GM12875 (cell line): ENCODE measurements at regions not wholly inside any gene's neighbourhood (a gene's known extent, or its start where the extent isn't known, plus 50 kb on each side); places are given as distances from the start of the nearest gene placed in this dataset.
"Not testable (repeated sequence)": the region's sequence is repeated elsewhere in the genome, so short reads cannot be mapped to it uniquely, and the experiment has no call there.

Experiments used
- H3K4me3 ChIP-seq: one replicate; pipeline ENCODE4 v1.5.1; 2011; ENCODE audit warnings: low read depth, low read length, control low read depth
- CTCF ChIP-seq: IDR thresholded peaks from 2 replicates; pipeline ENCODE4 v1.5.1; 2011; ENCODE audit warnings: low read depth, mild to moderate bottlenecking, control low read depth, inconsistent platforms, low read length, moderate library complexity, borderline replicate concordance; ENCODE audit not compliant: insufficient read depth

DNA sequence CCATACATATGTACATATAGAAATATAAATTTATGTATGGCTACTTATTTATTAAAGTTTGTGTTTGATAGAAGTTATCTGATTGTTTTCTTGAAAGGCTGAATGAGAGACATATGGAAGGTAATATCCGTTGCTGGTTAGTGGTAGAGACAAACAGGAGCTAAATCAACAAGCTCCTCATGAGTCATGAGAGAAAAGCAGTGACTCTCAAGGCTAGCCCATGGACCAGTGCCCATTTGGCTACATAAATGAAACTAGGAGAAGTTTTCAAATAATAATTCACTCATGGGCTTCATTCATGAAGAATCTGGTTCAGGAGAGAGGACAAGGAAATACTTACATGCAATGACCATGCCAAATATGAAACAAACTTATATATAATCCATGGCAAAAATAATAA lies 504.5 kb upstream of the ITGA1 start:
- H3K4me3 ChIP-seq = no peak overlapping the region
- no peak for TF ChIP-seq CTCF

DNA sequence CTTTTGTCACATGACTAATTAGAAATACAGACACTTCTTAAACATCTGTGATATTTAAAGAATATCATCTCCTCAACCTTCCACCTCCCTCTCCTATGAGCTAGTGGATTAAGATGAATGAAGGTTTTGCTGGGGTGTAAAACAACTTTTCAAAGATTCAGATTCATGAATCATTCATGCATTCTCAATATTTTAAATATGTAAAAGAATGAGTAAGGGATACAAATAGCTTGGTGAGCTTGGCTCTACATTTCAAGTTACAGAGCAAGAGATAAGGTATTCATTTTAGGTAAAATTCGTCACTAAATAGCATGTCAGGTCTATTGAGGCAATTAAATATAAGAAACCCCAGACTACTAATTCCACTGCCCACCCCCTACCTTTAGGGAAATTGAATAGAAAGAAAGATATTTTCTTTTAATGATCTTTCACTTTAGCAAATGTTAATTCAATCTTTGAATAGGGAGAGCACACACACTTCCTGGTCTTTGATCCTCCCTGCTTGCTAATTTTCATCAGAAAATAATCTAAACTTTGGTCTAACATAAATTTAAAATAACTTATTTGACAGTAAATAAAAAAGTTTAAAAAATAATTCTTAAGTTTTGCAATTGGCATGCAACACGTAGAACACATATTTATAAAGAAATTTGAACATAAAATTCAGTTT lies 486.9 kb upstream of the ITGA1 start:
- TF ChIP-seq CTCF = no peak
- H3K4me3 ChIP-seq = no peak overlapping the region

DNA sequence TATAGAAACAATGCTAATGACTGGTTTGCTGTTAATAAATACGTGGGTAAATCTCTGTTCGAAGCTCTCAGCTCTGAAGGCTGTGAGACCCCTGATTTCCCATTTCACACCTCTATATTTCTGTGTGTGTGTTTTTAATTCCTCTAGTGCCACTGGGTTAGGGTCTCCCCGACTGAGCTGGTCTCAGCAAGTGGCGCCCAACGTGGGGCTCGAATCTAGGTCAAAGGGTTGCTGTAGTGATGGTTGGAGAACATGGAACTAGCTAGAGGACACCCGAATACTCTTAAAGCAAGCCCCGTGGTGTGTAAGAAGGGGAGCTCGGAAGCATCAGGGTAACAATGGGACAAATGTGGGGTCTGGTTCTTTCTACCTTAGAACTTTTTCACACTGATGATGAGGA lies 482.9 kb upstream of the ITGA1 start:
- H3K4me3 ChIP-seq = not testable (repeated sequence)

GRCh38 chr5:52328220-52328806 lies 459.4 kb upstream of the ITGA1 start:
- no peak overlapping the region for H3K4me3 ChIP-seq
- no peak for TF ChIP-seq CTCF

DNA sequence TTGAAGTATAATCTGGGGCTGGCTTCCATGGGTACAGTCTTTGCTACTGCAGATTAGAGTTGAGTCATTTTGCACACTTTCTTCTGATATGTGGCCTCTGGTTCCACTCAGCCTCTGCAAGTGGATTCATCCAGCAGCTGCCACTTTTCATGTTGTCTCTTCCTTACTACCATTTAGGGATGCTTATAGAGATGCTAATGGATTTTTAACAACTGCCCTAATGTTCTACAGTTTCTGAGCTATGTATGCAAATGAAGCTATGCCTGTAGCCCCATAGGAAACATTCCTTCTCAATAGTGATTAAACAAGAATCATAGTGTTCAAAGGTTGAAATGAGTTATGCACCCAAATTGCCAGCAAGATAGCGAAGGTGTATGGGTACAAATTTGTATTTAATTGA lies 456.0 kb upstream of the ITGA1 start:
- no peak overlapping the region for H3K4me3 ChIP-seq
- no peak for TF ChIP-seq CTCF

DNA sequence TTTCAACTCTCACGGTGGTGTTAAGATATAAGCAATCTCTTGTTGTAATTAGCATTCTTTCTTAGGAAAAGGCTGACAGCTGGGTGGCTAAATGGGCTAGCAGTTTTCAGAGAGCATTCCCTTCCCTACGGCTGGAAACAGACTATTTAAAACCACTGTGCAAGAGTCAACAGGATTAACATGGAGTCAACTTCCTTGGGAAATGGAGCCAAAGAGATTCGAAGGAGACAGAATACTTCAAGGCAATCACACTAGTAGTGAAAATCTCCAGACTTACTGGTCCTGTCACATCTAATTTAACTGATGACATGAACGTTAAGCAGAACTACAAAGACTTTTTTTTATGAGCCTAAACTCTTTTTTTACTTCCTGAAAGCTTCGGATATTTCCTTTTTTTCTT lies 453.3 kb upstream of the ITGA1 start:
- TF ChIP-seq CTCF = no peak
- H3K4me3 ChIP-seq = no peak overlapping the region

GRCh38 chr5:52339285-52339684 lies 448.4 kb upstream of the ITGA1 start:
- no peak for TF ChIP-seq CTCF
- no peak overlapping the region for H3K4me3 ChIP-seq
